HFF-Myc (cell line): ENCODE measurements at regions not wholly inside any gene's neighbourhood (a gene's known extent, or its start where the extent isn't known, plus 50 kb on each side); places are given as distances from the start of the nearest gene placed in this dataset.

Experiments used
- DNase-seq: peaks from one replicate; pipeline ENCODE4 v3.0.0-alpha.2; 2011; ENCODE audit warnings: low read depth; ENCODE audit errors: extremely low read depth
- H3K4me3 ChIP-seq: replicated peaks from 2 replicates; pipeline ENCODE4 v1.5.1; 2011; ENCODE audit warnings: low read depth, mild to moderate bottlenecking, control low read depth, low read length
- TF ChIP-seq, protein P1 (sequence below): IDR thresholded peaks from 2 replicates; pipeline ENCODE4 v1.5.1; 2012; ENCODE audit warnings: mild to moderate bottlenecking, low read depth, low read length, control low read depth; ENCODE audit errors: missing control alignments

DNA sequence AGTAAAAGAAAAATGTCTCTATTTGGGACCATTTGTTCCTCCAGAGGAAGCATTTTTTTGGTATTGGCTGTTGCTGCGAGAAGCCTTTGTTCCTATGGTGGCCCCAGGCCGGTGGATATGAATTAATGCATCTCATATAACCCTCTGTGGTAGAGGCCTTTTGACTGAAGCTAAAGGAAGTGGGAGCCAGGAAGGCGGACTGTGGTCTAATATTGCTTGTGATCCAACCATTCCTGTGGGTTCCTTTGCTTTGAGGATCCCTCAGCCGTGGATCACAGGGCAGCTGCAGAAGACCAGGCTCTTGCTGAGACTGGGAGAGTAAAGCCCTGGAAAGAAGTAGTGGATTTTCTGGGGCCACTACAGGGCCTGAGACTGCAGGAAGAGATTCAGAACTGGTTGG, 68.3 kb upstream of the NAV2 start:
- TF ChIP-seq, protein P1, sequence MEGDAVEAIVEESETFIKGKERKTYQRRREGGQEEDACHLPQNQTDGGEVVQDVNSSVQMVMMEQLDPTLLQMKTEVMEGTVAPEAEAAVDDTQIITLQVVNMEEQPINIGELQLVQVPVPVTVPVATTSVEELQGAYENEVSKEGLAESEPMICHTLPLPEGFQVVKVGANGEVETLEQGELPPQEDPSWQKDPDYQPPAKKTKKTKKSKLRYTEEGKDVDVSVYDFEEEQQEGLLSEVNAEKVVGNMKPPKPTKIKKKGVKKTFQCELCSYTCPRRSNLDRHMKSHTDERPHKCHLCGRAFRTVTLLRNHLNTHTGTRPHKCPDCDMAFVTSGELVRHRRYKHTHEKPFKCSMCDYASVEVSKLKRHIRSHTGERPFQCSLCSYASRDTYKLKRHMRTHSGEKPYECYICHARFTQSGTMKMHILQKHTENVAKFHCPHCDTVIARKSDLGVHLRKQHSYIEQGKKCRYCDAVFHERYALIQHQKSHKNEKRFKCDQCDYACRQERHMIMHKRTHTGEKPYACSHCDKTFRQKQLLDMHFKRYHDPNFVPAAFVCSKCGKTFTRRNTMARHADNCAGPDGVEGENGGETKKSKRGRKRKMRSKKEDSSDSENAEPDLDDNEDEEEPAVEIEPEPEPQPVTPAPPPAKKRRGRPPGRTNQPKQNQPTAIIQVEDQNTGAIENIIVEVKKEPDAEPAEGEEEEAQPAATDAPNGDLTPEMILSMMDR: no peak
- DNase-seq: no peak
- no peak overlapping the region for H3K4me3 ChIP-seq

DNA sequence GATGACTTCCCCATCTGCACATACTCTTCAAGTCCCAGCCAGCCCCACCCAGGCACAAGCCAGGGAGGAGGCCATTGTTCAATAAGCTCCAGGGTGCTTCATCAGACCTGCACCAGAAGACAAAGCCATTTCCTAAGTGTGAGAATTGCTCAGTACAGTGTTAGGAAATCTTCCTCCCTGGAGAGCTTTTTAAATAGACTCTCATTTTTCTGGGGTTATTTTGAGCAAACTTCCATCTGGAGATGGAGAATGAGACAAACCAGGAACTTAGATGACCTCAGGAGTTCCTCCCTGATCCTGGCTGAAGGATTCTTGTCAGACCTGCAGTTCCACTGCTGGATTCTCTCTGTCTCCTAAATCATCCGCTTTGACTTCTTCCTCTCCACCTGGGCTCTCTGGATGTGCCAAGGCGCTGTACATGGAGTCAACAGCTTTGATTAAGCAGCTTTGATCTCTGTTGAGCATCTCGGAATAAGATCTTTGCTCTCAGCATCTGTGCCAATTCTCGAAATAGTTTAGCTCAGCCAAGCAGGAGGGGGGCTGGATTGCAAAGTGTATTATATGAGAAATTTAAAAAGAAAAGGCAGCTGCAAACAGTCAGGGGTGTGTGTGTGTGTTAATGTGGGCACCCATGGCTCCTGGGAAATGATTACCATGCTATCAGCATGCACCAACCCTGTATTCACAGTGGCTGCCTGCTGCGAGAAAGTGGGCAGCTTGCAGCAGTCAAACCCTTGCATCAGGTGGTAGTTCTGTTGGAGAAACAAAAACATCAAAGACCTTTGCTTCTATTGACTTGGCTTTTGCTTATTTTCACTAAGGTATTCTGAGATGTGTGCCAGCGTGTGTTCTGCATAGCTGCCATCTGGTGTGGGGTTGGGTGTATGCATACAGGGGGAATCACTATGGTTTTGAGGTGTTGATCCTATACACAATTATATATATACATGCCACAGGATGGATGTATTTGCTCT, 70.2 kb upstream of the NAV2 start:
- H3K4me3 ChIP-seq: no peak overlapping the region
- TF ChIP-seq, protein P1: no peak
- DNase-seq: no peak

DNA sequence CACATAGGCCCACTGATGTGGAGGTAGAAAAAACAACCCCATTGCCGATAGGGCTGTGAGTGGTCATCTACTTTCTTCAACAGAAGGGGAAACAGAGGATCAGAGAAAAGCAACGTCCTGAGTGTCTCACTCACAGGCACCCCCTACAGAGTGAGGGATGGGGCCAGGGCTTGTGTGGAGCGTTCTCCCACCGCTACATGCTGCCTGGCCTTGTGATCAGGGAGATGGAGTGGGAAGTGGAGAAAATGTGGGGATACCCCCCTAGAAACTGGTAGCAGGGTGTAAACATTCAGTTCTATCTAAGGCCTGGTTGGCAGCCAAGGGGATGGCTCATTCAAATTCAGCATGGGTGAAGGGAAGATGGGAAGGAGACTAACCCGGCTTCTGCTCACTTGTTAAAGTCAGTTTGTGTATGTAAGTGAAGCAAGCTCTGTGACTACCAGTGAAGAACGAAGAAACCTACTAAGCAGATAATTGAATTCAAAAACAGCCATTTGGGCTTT, 73.0 kb upstream of the NAV2 start:
- TF ChIP-seq, protein P1: no peak
- H3K4me3 ChIP-seq: no peak overlapping the region
- DNase-seq: no peak

DNA sequence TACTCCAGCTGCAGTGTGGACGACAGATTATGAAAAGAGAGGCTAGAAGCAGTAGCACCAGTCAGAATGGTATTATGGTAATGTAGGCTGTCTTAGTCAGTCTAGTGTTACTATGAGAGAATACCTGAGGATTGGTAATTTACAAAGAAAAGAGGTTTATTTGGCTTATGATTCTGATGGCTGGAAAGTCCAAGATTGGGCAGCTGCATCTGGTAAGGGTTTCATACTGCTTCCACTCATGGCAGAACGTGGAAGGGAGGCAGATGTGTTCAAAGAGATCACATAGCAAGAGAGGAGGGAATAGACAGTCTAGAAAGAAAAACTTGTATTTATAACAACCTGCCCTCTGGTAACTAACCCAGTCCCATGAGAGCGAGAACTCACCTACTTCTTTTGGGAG, 77.3 kb upstream of the NAV2 start:
- DNase-seq: no peak
- no peak overlapping the region for H3K4me3 ChIP-seq
- TF ChIP-seq, protein P1: no peak

DNA sequence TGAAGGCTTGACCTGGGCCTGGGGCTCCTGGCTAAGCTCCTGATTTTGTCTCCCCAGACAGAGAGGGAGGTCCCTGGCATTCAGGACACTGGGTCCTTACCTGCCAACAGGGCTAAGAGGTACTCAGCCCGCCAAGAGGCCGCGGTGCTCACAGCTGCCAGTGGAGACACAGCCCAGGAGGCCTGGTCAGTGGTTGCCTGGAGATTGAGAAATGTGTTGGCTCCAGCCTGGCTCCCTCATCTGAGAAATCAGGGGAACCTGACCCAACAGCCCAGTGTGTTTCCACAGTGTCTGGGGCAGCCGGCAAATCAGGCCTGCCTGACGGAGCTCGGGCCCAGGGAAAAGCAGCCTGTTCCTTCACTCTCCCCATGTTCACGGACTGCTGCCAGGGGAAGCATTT, 79.4 kb upstream of the NAV2 start:
- no peak for DNase-seq
- no peak overlapping the region for H3K4me3 ChIP-seq
- TF ChIP-seq, protein P1: no peak

DNA sequence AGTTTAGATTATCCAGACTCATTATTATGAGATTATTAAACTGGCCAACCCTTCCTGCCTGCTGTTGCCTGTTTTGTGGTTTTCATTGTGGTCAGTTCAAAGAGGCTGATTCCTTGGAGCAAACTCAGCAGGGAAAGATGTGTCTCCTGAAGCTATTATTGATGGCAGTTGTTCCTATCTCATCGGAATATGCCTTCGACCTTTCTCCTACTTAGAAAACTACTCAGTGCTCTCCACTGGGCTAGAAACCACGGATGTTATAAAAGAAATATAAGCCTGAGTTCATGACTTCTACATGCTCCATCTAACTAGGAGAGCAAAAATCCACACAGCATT, 80.2 kb upstream of the NAV2 start:
- no peak overlapping the region for H3K4me3 ChIP-seq
- TF ChIP-seq, protein P1: no peak
- DNase-seq: no peak
